ENCODE measurements at regions not wholly inside any gene's neighbourhood (a gene's known extent, or its start where the extent isn't known, plus 50 kb on each side); places are given as distances from the start of the nearest gene placed in this dataset.

- Histone ChIP-seq H4K20me1 (ENCODE audit: insufficient read depth) (no peaks in the 10 kb centered on the region), H3K9me3 (no peaks in the 10 kb centered on the region), H3K4me2 (no peak overlapping the region), H3K27me3 (ENCODE audit: insufficient read depth) (no peaks in the 10 kb centered on the region), H3F3A (replicated peaks; ENCODE audit: insufficient read depth) (no peaks in the 10 kb centered on the region), H3K9me2 (no peaks in the 10 kb centered on the region), H3K4me1 (ENCODE audit: control insufficient read depth in 1 of 2, insufficient read depth in 2 of 2, low read depth in 1 of 2, low read length in 1 of 2) (no peaks in the 10 kb centered on the region), H3K4me3 (ENCODE audit: low read depth in 2 of 2, low read length in 1 of 2) (no peak overlapping the region), H3K79me2 (ENCODE audit: insufficient read depth) (no peaks in the 10 kb centered on the region), H3K27ac (ENCODE audit: low read depth in 2 of 2, low read length in 1 of 2) (no peak overlapping the region), H2AFZ (ENCODE audit: low read depth) (no peak overlapping the region), H3K36me3 (replicated peaks in 1 of 2; ENCODE audit: control insufficient read depth in 1 of 2, insufficient read depth in 2 of 2, low read length in 1 of 2) (no peaks in the 10 kb centered on the region), H3K9ac (no peak overlapping the region)
- ChIA-PET POLR2A (no interaction called here), CTCF (no interaction called here)
- TF ChIP-seq CTCF (IDR thresholded peaks at IDR 0.05) (no peak), RAD21 (IDR thresholded peaks at IDR 0.05; ENCODE audit: low read length) (no peak), MAX (IDR thresholded peaks at IDR 0.05; ENCODE audit: low read depth) (no peak), CHD2 (IDR thresholded peaks at IDR 0.05; ENCODE audit: low read length, partially characterized antibody) (no peak), ZBTB33 (IDR thresholded peaks at IDR 0.05; ENCODE audit: borderline replicate concordance, low read depth) (no peak)
- no peak for DNase-seq
- 100% methylated on average over 1 of the region's 1 CpG for WGBS (ENCODE audit: low lambda C conversion rate)
These were observed 191.9 kb upstream of the FN1 start for GRCh38 chr2:215627771-215628170.

GRCh38 chr2:215626812-215627281 is 191.0 kb upstream of the FN1 start:
- Histone ChIP-seq H3F3A (replicated peaks; ENCODE audit: insufficient read depth) (peaks cover 3% of the 10 kb centered on the region), H3K27ac (ENCODE audit: low read depth in 2 of 2, low read length in 1 of 2) (no peak overlapping the region), H2AFZ (ENCODE audit: low read depth) (no peak overlapping the region), H3K36me3 (replicated peaks in 1 of 2; ENCODE audit: control insufficient read depth in 1 of 2, insufficient read depth in 2 of 2, low read length in 1 of 2) (no peaks in the 10 kb centered on the region), H3K9me3 (no peaks in the 10 kb centered on the region), H3K4me2 (no peak overlapping the region), H3K27me3 (ENCODE audit: insufficient read depth) (no peaks in the 10 kb centered on the region), H3K4me3 (ENCODE audit: low read depth in 2 of 2, low read length in 1 of 2) (no peak overlapping the region), H3K4me1 (ENCODE audit: control insufficient read depth in 1 of 2, insufficient read depth in 2 of 2, low read depth in 1 of 2, low read length in 1 of 2) (no peaks in the 10 kb centered on the region), H3K79me2 (ENCODE audit: insufficient read depth) (no peaks in the 10 kb centered on the region), H3K9ac (no peak overlapping the region), H3K9me2 (no peaks in the 10 kb centered on the region), H4K20me1 (ENCODE audit: insufficient read depth) (no peaks in the 10 kb centered on the region)
- ChIA-PET POLR2A (no interaction called here), CTCF (no interaction called here)
- no peak for DNase-seq
- WGBS (ENCODE audit: low lambda C conversion rate), result 75% methylated on average over 5 of the region's 5 CpGs
- no peak for TF ChIP-seq RFX5 (IDR thresholded peaks at IDR 0.05; ENCODE audit: low read length)
- no peak for TF ChIP-seq TCF12 (IDR thresholded peaks at IDR 0.05)
- TF ChIP-seq ELF1 (IDR thresholded peaks at IDR 0.05), result no peak
- no peak for TF ChIP-seq NRF1 (IDR thresholded peaks at IDR 0.05; ENCODE audit: low read depth, low read length)
- no peak for TF ChIP-seq GATA2 (CRISPR knock-in tag; IDR thresholded peaks at IDR 0.05)
- no peak for TF ChIP-seq USF1 (IDR thresholded peaks at IDR 0.05; ENCODE audit: borderline replicate concordance, low read depth)
- no peak for TF ChIP-seq REST (IDR thresholded peaks at IDR 0.05; ENCODE audit: low read depth, low read length)
- TF ChIP-seq FOXM1 (IDR thresholded peaks at IDR 0.05; ENCODE audit: low read depth), result no peak
- TF ChIP-seq EZH2phosphoT487 (IDR thresholded peaks at IDR 0.05; ENCODE audit: borderline replicate concordance, low read depth), result no peak
- TF ChIP-seq RXRA (IDR thresholded peaks at IDR 0.05; ENCODE audit: borderline replicate concordance, low read depth), result no peak
- no peak for TF ChIP-seq MEF2A (IDR thresholded peaks at IDR 0.05; ENCODE audit: borderline replicate concordance, low read depth)
- no peak for TF ChIP-seq GABPA (IDR thresholded peaks at IDR 0.05; ENCODE audit: low read depth)
- TF ChIP-seq CHD2 (IDR thresholded peaks at IDR 0.05; ENCODE audit: low read length, partially characterized antibody), result no peak
- no peak for TF ChIP-seq EP300 (IDR thresholded peaks at IDR 0.05; ENCODE audit: borderline replicate concordance in 1 of 2, low read depth in 1 of 2, low read length in 1 of 2)
- TF ChIP-seq PBX3 (IDR thresholded peaks at IDR 0.05), result no peak

Measured in SK-N-SH (cell line).